ENCODE measurements at regions not wholly inside any gene's neighbourhood (a gene's known extent, or its start where the extent isn't known, plus 50 kb on each side); places are given as distances from the start of the nearest gene placed in this dataset.
A peak's percentile ranks its signal among the peaks of the same experiment; 100 is the strongest.

DNA sequence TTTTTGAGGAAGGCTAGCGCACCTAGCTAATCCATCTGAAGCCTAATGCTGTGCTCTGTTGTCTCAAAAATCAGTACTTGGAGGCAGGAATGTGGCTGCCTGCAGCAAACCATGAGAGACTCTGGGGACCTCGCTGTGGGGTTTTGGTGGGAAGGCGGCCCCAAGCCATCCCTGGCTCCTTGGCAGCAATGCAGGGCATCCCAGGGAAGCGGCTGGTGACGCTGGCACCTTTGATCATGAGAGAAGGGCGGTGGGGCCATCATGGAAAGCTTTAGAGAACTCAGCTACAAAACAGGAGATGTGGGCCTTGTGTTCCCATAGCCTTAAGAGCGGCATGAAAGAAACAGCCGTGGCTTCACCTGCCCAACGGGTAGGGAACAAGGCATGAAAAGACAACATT lies 101.1 kb upstream of the SFSWAP start:
- Histone ChIP-seq H2AK5ac (ENCODE audit: low read depth, low read length) (no peak overlapping the region), H4K5ac (ENCODE audit: insufficient read length, low read depth, low read length) (no peak overlapping the region), H3K4ac (replicated peaks; ENCODE audit: insufficient read length, low read depth, low read length) (no peak overlapping the region), H3K14ac (ENCODE audit: insufficient read length) (no peak overlapping the region), H2BK120ac (replicated peaks; ENCODE audit: low read depth, low read length) (no peak overlapping the region), H3K4me2 (ENCODE audit: insufficient read depth in 1 of 2, low read depth in 2 of 2, low read length in 2 of 2) (no peak overlapping the region), H3K4me1 (replicated peaks in 1 of 4; ENCODE audit: control insufficient read depth in 3 of 4, insufficient read depth in 4 of 4, low read length in 3 of 4) (no peaks in the 10 kb centered on the region; a peak in 2 of 7 replicates), H4K20me1 (replicated peaks in 1 of 2; ENCODE audit: control insufficient read depth in 1 of 2, insufficient read depth in 2 of 2, low read length in 2 of 2) (no peaks in the 10 kb centered on the region), H3K9ac (replicated peaks in 1 of 4; ENCODE audit: extremely low read depth in 1 of 4, low read depth in 3 of 4, low read length in 3 of 4) (no peak overlapping the region), H3K18ac (ENCODE audit: extremely low read depth, low read length) (no peak overlapping the region), H3K79me1 (ENCODE audit: low read depth, low read length) (no peaks in the 10 kb centered on the region), H2BK5ac (ENCODE audit: low read depth, low read length) (no peak overlapping the region), H3K27me3 (replicated peaks in 1 of 4; ENCODE audit: control insufficient read depth in 3 of 4, extremely low read depth in 1 of 4, insufficient read depth in 3 of 4, low read length in 3 of 4) (no peaks in the 10 kb centered on the region; a peak in 1 of 7 replicates), H3K56ac (replicated peaks; ENCODE audit: insufficient read length, low read depth, low read length) (no peak overlapping the region), H4K8ac (ENCODE audit: extremely low read depth, insufficient read depth, low read length) (no peak overlapping the region), H3K9me3 (ENCODE audit: insufficient read depth in 2 of 2, low read depth in 1 of 2, low read length in 1 of 2) (no peaks in the 10 kb centered on the region), H3K36me3 (ENCODE audit: control insufficient read depth in 2 of 4, insufficient read depth in 4 of 4, low read length in 3 of 4) (no peaks in the 10 kb centered on the region), H3K23ac (ENCODE audit: insufficient read length) (no peak overlapping the region), H3K4me3 (ENCODE audit: extremely low read depth in 1 of 4, insufficient read depth in 2 of 4, low read depth in 3 of 4, low read length in 4 of 4) (no peak overlapping the region), H2BK15ac (ENCODE audit: low read length) (peak overlapping the region; percentile 88), H2AFZ (ENCODE audit: low read length) (peak overlapping the region; percentile 55; the same call in 1 of the 2 replicates), H3K23me2 (ENCODE audit: low read depth, low read length) (no peaks in the 10 kb centered on the region), H4K91ac (replicated peaks; ENCODE audit: insufficient read length, low read length) (no peak overlapping the region), H2BK12ac (ENCODE audit: low read depth, low read length) (peak overlapping the region; percentile 92; the same call in 1 of the 2 replicates), H2BK20ac (ENCODE audit: low read length) (peak overlapping the region; percentile 61; the same call in 1 of the 2 replicates), H3K79me2 (ENCODE audit: control insufficient read depth in 1 of 2, insufficient read depth in 2 of 2, low read length in 2 of 2) (no peaks in the 10 kb centered on the region), H3K27ac (ENCODE audit: low read depth, low read length) (no peak overlapping the region)
- WGBS, 2 experiments (ENCODE audit: extremely low coverage in 1 of 2, insufficient coverage in 1 of 2, insufficient read length in 1 of 2, insufficient replicate concordance in 2 of 2, low coverage in 1 of 2, low lambda C conversion rate in 2 of 2, missing lambda C conversion rate in 1 of 2), result 95% methylated on average over 9 of the region's 9 CpGs; no CpG with 5 or more reads in 1 of the 2 experiments
- DNase-seq (ENCODE audit: low read depth in 1 of 2, low spot score in 2 of 2) (no peak), FAIRE-seq (no peak)
- CTCF ChIA-PET (ENCODE audit: partially characterized antibody), result interaction anchor here (0.9 to 1.7 kb wide), 8 partner anchors 11 to 221 kb away, joined by 3 to 5 read pairs (median 4); no protein-coding TSS in a partner anchor
- POLR2A ChIA-PET (ENCODE audit: partially characterized antibody), result interaction anchor here (1.1 kb wide), 1 partner anchor 11 kb away, joined by 3 read pairs; no protein-coding TSS in a partner anchor
- TF ChIP-seq EGR1 (IDR thresholded peaks at IDR 0.05; ENCODE audit: borderline replicate concordance, low read depth, low read length) (no peak), POLR2A (IDR thresholded peaks at IDR 0.05; ENCODE audit: control extremely low read depth in 1 of 2, low read depth in 2 of 2, low read length in 2 of 2) (no peak), CBX8 (IDR thresholded peaks at IDR 0.05; ENCODE audit: borderline replicate concordance, low read depth, low read length) (no peak), SP4 (IDR thresholded peaks at IDR 0.05; ENCODE audit: low read length) (no peak), EZH2 (IDR thresholded peaks at IDR 0.05; ENCODE audit: low read depth, low read length, severe bottlenecking) (no peak), POLR2AphosphoS5 (IDR thresholded peaks at IDR 0.05; ENCODE audit: low read depth, low read length) (no peak), MAFK (IDR thresholded peaks at IDR 0.05; ENCODE audit: low read depth, low read length) (no peak), KDM5A (IDR thresholded peaks at IDR 0.05; ENCODE audit: low read length) (no peak), SUZ12 (IDR thresholded peaks at IDR 0.05; ENCODE audit: low read length) (no peak), SIRT6 (IDR thresholded peaks at IDR 0.05; ENCODE audit: low read length) (no peak), RBBP5 (IDR thresholded peaks at IDR 0.05; ENCODE audit: borderline replicate concordance, low read depth, low read length) (no peak), CHD1 (IDR thresholded peaks at IDR 0.05; ENCODE audit: low read depth, low read length) (no peak), KDM1A (IDR thresholded peaks at IDR 0.05; ENCODE audit: borderline replicate concordance, low read length) (no peak), BCL11A (IDR thresholded peaks at IDR 0.05; ENCODE audit: low read depth in 2 of 2, low read length in 2 of 2) (no peak)
- TF ChIP-seq, protein P1, sequence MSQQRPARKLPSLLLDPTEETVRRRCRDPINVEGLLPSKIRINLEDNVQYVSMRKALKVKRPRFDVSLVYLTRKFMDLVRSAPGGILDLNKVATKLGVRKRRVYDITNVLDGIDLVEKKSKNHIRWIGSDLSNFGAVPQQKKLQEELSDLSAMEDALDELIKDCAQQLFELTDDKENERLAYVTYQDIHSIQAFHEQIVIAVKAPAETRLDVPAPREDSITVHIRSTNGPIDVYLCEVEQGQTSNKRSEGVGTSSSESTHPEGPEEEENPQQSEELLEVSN (IDR thresholded peaks at IDR 0.05), result no peak

Measured in H1 (cell line).